Left kidney (tissue), 1 donor: ENCODE measurements at regions not wholly inside any gene's neighbourhood (a gene's known extent, or its start where the extent isn't known, plus 50 kb on each side); places are given as distances from the start of the nearest gene placed in this dataset.

ENCODE experiments used
- DNase-seq: peaks from one replicate; pipeline ENCODE4 v3.0.0-alpha.2; 2013

GRCh38 chr7:18317941-18318340 is 177.6 kb upstream of the HDAC9 start:
- no peak for DNase-seq

GRCh38 chr7:18320422-18320821 is 175.1 kb upstream of the HDAC9 start:
- DNase-seq, result no peak

DNA sequence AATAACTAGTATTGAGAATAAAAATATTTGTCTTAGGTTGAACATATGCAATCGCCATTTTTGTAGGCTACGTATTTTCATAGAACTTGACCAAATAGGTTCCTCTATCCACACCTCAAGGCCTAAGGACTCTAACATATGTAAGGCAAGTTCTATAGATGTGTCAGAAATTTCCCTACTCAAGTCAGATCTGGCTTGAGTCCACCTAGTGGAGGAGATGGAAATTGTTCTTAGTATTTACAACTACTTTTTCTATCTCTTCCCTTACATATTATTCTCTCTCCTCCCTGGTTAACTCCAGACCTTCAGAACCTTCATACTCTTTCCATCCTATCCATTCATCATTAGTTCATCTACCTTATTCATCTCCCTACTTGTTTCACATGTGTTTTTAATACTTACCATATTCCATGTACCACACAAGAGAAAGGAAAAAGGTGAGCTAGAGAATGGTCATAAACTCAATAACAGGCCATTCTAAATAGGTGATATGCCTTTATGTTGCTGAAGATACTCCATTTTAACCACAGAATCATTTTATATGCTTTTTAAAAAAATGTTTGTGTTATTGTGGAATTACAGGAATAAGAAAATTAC is 174.5 kb upstream of the HDAC9 start:
- DNase-seq, result peak; percentile 33

DNA sequence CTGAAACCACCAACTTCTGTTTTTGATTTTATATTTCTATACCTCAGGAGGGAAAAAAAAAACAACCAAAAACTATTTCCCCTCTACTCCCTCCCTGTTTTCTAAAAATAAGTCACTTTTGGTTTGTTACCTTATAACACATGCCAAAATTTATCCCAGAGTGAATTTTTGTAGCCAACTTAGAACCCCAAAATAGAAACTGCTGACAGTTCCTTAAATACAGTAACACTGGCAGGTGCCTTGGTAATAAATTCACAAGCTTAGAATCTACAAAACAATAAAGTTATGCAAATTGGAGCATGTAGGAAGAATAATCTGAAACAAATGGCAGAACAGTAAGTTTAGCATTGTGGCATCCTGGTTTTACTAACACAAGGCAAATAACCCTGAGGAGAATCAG is 165.0 kb upstream of the HDAC9 start:
- DNase-seq, result no peak

- DNase-seq, result no peak
Measured at GRCh38 chr7:18336626-18337025, 158.9 kb upstream of the HDAC9 start.

DNA sequence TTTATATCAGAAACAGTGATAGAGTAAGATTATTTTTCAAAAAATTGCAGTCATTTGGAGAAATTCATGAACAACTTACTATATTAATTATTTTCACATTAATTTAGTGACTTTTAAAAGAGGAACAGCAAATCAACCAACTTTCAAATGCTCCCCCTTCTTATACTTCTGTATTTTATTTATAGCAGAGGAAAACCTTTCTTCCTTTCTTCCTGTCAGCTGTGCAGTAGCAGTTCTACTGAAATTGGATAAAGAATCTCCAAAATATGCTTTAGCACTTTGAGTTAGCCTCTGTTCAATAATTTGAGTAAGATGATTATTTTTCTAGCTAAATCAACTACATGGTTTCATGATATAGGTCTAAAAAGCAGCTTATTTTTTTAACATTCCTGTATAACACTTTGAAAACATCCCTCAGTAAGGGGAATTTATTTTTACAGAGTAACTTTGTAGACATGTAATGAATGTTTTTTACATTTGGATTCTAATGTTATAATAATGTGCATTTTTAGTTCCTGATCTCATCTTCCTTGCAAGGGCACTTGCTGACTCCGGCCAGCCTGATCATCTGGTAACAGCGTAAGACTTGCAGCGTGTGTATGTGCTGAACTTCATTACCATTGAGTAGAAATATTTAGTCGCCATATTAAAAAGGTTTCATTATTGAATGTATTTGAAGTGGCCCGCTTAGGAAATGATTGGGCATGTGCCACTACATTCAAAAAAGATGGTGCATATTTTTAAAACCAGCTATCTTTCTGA is 158.3 kb upstream of the HDAC9 start:
- DNase-seq, result no peak

GRCh38 chr7:18338910-18339523 is 156.5 kb upstream of the HDAC9 start:
- DNase-seq, result no peak

GRCh38 chr7:18341756-18342155 is 153.8 kb upstream of the HDAC9 start:
- DNase-seq, result no peak

GRCh38 chr7:18343047-18343446 is 152.5 kb upstream of the HDAC9 start:
- no peak for DNase-seq

- no peak for DNase-seq
Measured at GRCh38 chr7:18344536-18344935, 151.0 kb upstream of the HDAC9 start.

- peak; percentile 76 for DNase-seq
Measured at GRCh38 chr7:18345641-18346234, 149.8 kb upstream of the HDAC9 start.

- no peak for DNase-seq
Measured at GRCh38 chr7:18347170-18347569, 148.4 kb upstream of the HDAC9 start.

GRCh38 chr7:18350678-18351077 is 144.9 kb upstream of the HDAC9 start:
- DNase-seq, result no peak

GRCh38 chr7:18352339-18353255 is 143.0 kb upstream of the HDAC9 start:
- peak; percentile 70 for DNase-seq

DNA sequence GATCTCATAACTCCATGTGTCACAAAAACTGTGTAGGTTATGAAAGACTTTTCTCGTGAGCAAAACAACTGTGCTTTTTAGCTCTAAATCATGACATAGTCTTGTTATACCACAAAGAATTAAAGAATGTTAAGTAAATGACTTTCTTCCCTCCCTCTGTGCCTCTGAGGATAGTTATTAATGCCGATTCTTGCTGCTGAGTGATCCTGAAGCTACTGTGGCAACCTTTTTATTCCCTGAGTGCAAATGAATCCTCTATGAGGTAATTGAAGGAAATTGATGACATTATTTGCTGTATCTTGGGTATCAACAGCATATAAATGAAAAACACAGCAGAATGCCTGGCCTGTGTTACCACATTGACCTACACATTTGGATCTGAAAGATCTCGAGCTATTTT is 142.2 kb upstream of the HDAC9 start:
- no peak for DNase-seq

GRCh38 chr7:18354108-18355085 is 141.2 kb upstream of the HDAC9 start:
- no peak for DNase-seq

DNA sequence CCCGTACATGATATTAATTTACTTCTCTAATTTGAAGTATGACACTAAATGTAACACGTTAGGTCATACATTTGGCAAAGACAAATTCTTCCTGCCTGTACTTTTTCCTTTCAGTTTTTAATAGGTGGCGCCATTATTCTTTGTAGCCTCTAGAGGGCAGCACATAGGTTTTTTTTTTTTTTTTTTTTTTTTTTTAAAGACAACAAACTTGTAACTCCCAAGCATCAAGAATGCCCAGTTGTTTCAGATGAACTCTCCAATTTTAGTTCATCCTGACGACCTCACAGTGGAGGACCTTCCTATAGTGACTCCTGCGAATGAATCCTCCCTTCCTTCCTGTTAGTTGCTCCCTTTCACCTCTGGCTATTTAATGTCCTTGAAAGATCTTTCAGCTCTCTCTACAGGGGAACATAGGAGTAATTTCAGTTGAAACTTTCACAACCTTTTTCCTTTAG is 139.3 kb upstream of the HDAC9 start:
- peak; percentile 40 for DNase-seq

GRCh38 chr7:18357691-18358090 is 137.9 kb upstream of the HDAC9 start:
- no peak for DNase-seq

DNA sequence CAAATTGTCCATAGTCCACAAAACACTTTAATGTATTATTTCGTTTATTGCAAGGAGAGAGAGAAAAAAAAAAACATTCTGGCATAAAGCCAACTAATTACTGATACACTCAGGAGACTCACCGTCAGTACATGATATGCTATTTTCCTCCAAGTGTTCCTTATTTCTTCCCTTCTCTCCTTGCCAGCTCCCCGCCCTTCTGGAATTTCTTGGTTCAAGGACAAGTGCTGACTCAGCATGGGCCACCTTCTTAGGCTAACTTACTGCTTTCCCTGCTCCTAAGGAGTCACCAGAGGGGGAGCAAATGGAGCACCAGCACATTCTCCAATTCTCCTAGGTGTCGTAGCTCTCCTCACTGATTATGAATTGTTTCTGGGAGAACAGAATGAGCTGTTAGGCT is 133.8 kb upstream of the HDAC9 start:
- DNase-seq, result no peak

DNA sequence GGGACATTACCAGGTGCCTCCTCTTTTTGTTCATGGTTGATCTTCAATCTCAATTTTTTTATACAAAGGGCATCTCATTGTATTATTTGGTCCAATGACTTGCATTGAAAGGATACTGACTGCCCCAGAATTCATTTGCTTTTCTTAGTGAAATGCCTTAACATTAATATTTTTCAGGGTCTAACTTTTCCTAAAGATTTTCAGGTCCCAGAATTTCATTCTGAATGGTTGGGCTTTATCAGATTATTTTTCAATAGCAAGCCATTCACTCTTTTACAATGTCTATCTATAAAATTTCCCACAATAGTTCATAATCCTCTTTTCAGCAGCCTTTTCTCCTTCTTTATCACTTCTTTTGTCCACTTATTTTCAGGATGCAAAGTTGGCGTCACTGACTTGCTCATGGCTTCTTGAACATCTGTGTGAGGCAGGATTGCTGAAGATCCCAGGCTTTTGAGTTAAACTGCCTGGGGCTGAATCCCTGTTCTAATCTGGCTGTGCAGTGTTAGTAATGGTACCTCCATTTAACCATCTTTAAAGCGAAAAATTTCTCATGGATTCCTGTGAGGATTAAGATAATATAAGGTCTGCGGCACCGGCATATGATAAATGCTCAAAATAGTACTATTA is 131.7 kb upstream of the HDAC9 start:
- no peak for DNase-seq
